ENCODE measurements at regions not wholly inside any gene's neighbourhood (a gene's known extent, or its start where the extent isn't known, plus 50 kb on each side); places are given as distances from the start of the nearest gene placed in this dataset.

DNA sequence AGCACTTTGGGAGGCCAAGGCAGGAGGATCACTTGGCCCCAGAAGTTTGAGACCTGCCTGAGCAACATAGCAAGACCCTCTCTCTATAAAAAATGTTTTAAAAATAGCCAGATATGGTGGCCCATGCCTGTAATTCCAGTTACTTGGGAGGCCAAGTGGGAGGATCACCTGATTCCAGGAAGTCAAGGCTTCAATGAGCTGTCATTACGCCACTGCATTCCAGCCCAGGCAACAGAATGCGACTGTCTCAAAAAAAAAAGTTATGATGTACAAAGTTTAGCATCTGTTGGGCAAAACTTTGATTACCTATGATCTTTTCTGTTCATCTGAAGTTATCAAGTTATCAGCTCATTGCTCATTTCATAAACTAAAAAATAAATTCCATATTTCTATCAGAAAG, 504.1 kb upstream of the PKDCC start:
- TF ChIP-seq TAF1 (IDR thresholded peaks at IDR 0.05; ENCODE audit: low read depth, low read length), result no peak
- no peak for TF ChIP-seq POLR2A (IDR thresholded peaks at IDR 0.05; ENCODE audit: low read depth, low read length)
- TF ChIP-seq POLR2AphosphoS5 (IDR thresholded peaks at IDR 0.05; ENCODE audit: low read depth, low read length), result no peak
